Right lobe of liver (tissue), 4 donors: ENCODE measurements at regions not wholly inside any gene's neighbourhood (a gene's known extent, or its start where the extent isn't known, plus 50 kb on each side); places are given as distances from the start of the nearest gene placed in this dataset.

Experiments used
- CTCF ChIP-seq, 4 donors: fragments of 200-600 bp in 3 of 4; fragments of 450-650 bp in 1 of 4; IDR thresholded peaks; one replicate each; pipeline versions ENCODE4 v1.5.1 to v1.8.0; 2016 to 2022; ENCODE audit warnings: antibody characterized with exemption in 4 of 4, mild to moderate bottlenecking in 2 of 4
- POLR2A ChIP-seq: fragments of 450-650 bp; IDR thresholded peaks from one replicate; pipeline ENCODE4 v1.6.1; 2017; ENCODE audit warnings: antibody characterized with exemption, mild to moderate bottlenecking
- donor health status: DM: no; HTN: no; CAD: no.
- donor health status: DM: no; HTN: no; CAD: no.
- donor health status: DM: no; HTN: yes; CAD: no.

GRCh38 chr9:7957803-7958202 is 158.2 kb upstream of the DMAC1 start:
- TF ChIP-seq POLR2A, result no peak
- TF ChIP-seq CTCF (IDR thresholded peaks at IDR 0.05), result no peak
